ENCODE measurements at regions not wholly inside any gene's neighbourhood (a gene's known extent, or its start where the extent isn't known, plus 50 kb on each side); places are given as distances from the start of the nearest gene placed in this dataset.

DNA sequence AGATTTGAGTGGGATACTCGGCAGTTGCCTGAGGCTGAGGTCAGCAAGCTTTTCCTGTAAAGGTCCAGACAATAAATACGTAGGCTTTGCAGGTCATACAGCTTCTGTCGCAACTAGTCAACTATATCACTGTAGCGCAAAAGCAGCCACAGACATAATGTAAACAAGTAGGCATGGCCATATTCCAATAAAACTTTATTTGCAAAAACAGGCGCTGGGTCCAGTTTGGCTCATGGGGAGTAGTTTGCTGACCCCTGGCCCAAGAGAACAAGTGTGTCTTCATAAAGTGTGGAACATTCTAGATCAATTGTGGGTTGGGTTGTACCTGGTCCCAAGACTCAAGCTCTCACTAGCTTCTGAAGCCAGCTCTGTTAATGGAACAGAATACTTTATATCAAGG is 78.8 kb downstream of the MIS18A start:
- H3K36me3 ChIP-seq = no peaks in the 10 kb centered on the region
- no peak overlapping the region for H3K4me3 ChIP-seq
- peak; percentile 89 for DNase-seq (ENCODE audit: extremely low spot score)
- intact Hi-C loops (cut with DNase I) = no loop called here
- TF ChIP-seq POLR2A (IDR thresholded peaks at IDR 0.05; ENCODE audit: low read depth) (no peak), EP300 (IDR thresholded peaks at IDR 0.05) (no peak), POLR2AphosphoS5 (IDR thresholded peaks at IDR 0.05) (no peak)
- TF ChIP-seq, protein P1, sequence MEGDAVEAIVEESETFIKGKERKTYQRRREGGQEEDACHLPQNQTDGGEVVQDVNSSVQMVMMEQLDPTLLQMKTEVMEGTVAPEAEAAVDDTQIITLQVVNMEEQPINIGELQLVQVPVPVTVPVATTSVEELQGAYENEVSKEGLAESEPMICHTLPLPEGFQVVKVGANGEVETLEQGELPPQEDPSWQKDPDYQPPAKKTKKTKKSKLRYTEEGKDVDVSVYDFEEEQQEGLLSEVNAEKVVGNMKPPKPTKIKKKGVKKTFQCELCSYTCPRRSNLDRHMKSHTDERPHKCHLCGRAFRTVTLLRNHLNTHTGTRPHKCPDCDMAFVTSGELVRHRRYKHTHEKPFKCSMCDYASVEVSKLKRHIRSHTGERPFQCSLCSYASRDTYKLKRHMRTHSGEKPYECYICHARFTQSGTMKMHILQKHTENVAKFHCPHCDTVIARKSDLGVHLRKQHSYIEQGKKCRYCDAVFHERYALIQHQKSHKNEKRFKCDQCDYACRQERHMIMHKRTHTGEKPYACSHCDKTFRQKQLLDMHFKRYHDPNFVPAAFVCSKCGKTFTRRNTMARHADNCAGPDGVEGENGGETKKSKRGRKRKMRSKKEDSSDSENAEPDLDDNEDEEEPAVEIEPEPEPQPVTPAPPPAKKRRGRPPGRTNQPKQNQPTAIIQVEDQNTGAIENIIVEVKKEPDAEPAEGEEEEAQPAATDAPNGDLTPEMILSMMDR (IDR thresholded peaks at IDR 0.05) = no peak
- no peak overlapping the region for H3K27ac ChIP-seq (replicated peaks in 1 of 4)
- WGBS = 91% methylated on average over 5 of the region's 5 CpGs
- no peaks in the 10 kb centered on the region for H3K4me1 ChIP-seq
- no peaks in the 10 kb centered on the region for H3K27me3 ChIP-seq
- peaks cover 0 to 7% (median 5%) of the 10 kb centered on the region in 4 donors for H3K9me3 ChIP-seq

DNA sequence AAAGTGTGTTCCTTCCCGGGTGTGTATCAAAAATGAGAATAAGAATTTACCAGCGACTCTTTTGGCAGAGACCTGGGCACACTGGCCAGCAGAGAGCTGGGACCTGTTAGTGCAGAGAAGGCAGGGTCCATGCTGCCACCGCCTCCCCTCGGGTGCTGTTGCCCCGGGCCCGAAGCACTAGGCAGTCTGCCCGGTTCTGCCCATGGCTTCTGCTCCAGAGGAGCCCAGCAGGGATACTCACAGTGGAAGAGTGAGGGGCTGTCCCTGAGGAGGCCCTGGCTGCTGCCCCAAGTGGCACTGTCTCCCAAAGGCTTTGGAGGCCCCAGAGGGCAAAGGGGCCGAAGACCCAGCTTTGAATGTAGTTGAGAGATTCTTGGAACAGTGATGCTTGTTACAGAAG is 80.5 kb downstream of the MIS18A start:
- peak; percentile 62 for DNase-seq (ENCODE audit: extremely low spot score)
- 90% methylated on average over 8 of the region's 8 CpGs for WGBS
- intact Hi-C loops (cut with DNase I) = no loop called here

DNA sequence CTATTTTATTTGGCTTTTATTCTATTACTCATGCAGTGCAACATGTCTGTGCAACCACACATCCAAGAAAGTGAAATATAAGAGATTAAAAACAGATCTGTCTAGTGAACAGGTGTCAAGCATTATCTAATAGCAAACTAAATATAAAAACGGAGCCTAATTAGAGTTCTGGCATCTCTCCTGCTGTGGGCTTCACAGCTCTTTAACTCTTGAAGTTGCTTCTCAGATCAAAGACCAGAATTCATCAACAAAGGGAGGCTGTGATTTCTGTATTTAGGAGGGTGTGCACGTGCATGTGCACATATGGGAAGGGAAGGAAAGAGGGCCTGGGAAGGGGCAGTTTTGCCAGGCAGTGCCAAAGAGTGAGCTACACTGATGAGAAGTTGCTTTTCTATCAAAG is 81.0 kb downstream of the MIS18A start:
- H3K27ac ChIP-seq (replicated peaks in 1 of 4) = no peak overlapping the region
- no peaks in the 10 kb centered on the region for H3K9me3 ChIP-seq
- H3K4me1 ChIP-seq = no peaks in the 10 kb centered on the region
- WGBS = 29% methylated on average over 2 of the region's 2 CpGs
- no peaks in the 10 kb centered on the region for H3K36me3 ChIP-seq
- no peaks in the 10 kb centered on the region for H3K27me3 ChIP-seq
- intact Hi-C loops (cut with DNase I) = no loop called here
- H3K4me3 ChIP-seq = no peak overlapping the region
- TF ChIP-seq, protein P1 (IDR thresholded peaks at IDR 0.05) = no peak
- no peak for TF ChIP-seq EP300 (IDR thresholded peaks at IDR 0.05)
- no peak for TF ChIP-seq POLR2AphosphoS5 (IDR thresholded peaks at IDR 0.05)
- TF ChIP-seq POLR2A (IDR thresholded peaks at IDR 0.05; ENCODE audit: low read depth) = no peak
- peak; percentile 82 for DNase-seq (ENCODE audit: extremely low spot score)

More for the DNA sequence above, 80.5 kb downstream of the MIS18A start:
- no peak overlapping the region for H3K4me3 ChIP-seq
- TF ChIP-seq POLR2AphosphoS5 (IDR thresholded peaks at IDR 0.05) (no peak), POLR2A (IDR thresholded peaks at IDR 0.05; ENCODE audit: low read depth) (no peak), EP300 (IDR thresholded peaks at IDR 0.05) (no peak)
- TF ChIP-seq, protein P1 (IDR thresholded peaks at IDR 0.05) = no peak
- H3K9me3 ChIP-seq = no peaks in the 10 kb centered on the region
- H3K27me3 ChIP-seq = no peaks in the 10 kb centered on the region
- H3K36me3 ChIP-seq = no peaks in the 10 kb centered on the region
- H3K4me1 ChIP-seq = no peaks in the 10 kb centered on the region
- no peak overlapping the region for H3K27ac ChIP-seq (replicated peaks in 1 of 4)

DNA sequence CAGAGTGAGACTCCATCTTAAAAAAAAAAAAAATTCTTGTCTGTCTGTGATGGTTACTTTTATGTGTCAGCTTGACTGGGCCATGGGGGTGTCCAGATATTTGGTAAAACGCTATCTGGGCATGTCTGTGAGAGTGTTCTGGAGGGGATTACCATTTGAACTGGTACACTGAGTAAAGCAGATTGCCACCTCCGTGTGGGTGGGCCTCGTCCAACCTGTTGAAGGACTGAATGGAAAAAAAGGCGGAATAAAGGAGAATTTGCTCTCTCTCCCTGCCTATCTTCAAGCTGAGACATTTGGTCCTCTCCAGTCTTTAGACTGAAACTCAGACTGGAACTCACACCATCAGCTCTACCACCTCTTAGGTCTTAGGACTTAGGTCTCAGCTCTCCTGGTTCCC is 82.8 kb downstream of the MIS18A start:
- no peaks in the 10 kb centered on the region for H3K9me3 ChIP-seq
- no peaks in the 10 kb centered on the region for H3K4me1 ChIP-seq
- H3K27ac ChIP-seq (replicated peaks in 1 of 4) = no peak overlapping the region
- H3K4me3 ChIP-seq = no peak overlapping the region
- intact Hi-C loops (cut with DNase I) = no loop called here
- H3K27me3 ChIP-seq = peaks cover 0 to 7% (median 0%) of the 10 kb centered on the region in 4 donors
- H3K36me3 ChIP-seq = no peaks in the 10 kb centered on the region
- no peak for DNase-seq (ENCODE audit: extremely low spot score)
- TF ChIP-seq, protein P1 (IDR thresholded peaks at IDR 0.05) = no peak
- no peak for TF ChIP-seq POLR2A (IDR thresholded peaks at IDR 0.05; ENCODE audit: low read depth)
- TF ChIP-seq POLR2AphosphoS5 (IDR thresholded peaks at IDR 0.05) = no peak
- no peak for TF ChIP-seq EP300 (IDR thresholded peaks at IDR 0.05)
- WGBS = 94% methylated on average over 4 of the region's 4 CpGs

DNA sequence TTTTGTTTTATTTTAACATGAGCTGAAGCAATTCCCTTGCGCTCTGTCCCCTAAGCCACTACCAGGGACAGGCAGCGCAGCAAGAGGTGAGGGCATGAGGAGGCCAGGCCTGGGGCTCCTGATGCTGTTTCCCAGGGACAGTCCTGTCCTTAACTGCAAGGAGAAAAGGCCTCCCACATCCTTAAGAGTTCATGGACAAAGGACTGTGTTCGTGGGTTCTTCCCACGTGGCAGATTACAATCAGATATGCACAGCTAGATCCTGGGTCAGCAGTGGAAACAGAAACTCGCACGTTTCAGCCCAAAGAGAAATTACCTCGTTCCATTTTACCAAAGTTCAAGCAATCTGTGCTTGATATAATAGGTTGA is 85.8 kb downstream of the MIS18A start:
- Histone ChIP-seq H3K36me3 (no peaks in the 10 kb centered on the region), H3K27me3 (peaks cover 0 to 7% (median 0%) of the 10 kb centered on the region in 4 donors), H3K4me1 (no peaks in the 10 kb centered on the region), H3K27ac (replicated peaks in 1 of 4) (no peak overlapping the region), H3K4me3 (no peak overlapping the region), H3K9me3 (no peaks in the 10 kb centered on the region)
- peak; percentile 85 for DNase-seq (ENCODE audit: extremely low spot score)
- intact Hi-C loops (cut with DNase I) = no loop called here
- TF ChIP-seq POLR2AphosphoS5 (IDR thresholded peaks at IDR 0.05) (no peak), EP300 (IDR thresholded peaks at IDR 0.05) (no peak), POLR2A (IDR thresholded peaks at IDR 0.05; ENCODE audit: low read depth) (no peak)
- TF ChIP-seq, protein P1 (IDR thresholded peaks at IDR 0.05) = no peak
- 88% methylated on average over 7 of the region's 7 CpGs for WGBS
